Vagina (tissue), 2 donors: ENCODE measurements at regions not wholly inside any gene's neighbourhood (a gene's known extent, or its start where the extent isn't known, plus 50 kb on each side); places are given as distances from the start of the nearest gene placed in this dataset.

Source experiments
- POLR2A ChIP-seq, 2 donors: fragments of 450-650 bp; IDR thresholded peaks; one replicate each; pipeline ENCODE4 v1.6.1; 2017; ENCODE audit warnings: antibody characterized with exemption in 2 of 2, mild to moderate bottlenecking in 2 of 2, moderate library complexity in 2 of 2
- POLR2AphosphoS5 ChIP-seq, 2 donors: sonication (generic); formaldehyde crosslinking; IDR thresholded peaks; one replicate each; pipeline ENCODE4 v1.9.0; 2017; ENCODE audit warnings: antibody characterized with exemption in 2 of 2, mild to moderate bottlenecking in 2 of 2, low read depth in 1 of 2; ENCODE audit not compliant: insufficient read depth in 1 of 2

GRCh38 chr6:156029286-156029985 lies 573.8 kb upstream of the NOX3 start:
- TF ChIP-seq POLR2A (IDR thresholded peaks at IDR 0.05), result no peak
- no peak for TF ChIP-seq POLR2AphosphoS5 (IDR thresholded peaks at IDR 0.05; ENCODE audit: insufficient read depth in 1 of 2, low read depth in 1 of 2)
